Left lobe of liver (tissue), 2 donors: ENCODE measurements at regions not wholly inside any gene's neighbourhood (a gene's known extent, or its start where the extent isn't known, plus 50 kb on each side); places are given as distances from the start of the nearest gene placed in this dataset.

Experiments
- ATAC-seq: fragments of 200-7000 bp; cut with Tn5 transposase; one replicate; pipeline ENCODE4 v1.9.1; 2020; ENCODE audit warnings: mild to moderate bottlenecking, moderate library complexity
- DNase-seq: peaks from one replicate; pipeline ENCODE4 v3.0.0-alpha.2; 2020; ENCODE audit warnings: low spot score
- donor health status: DM: no; HTN: no; CAD: no; lungs with moderate emphysema.
- donor health status: DM: no; HTN: yes; CAD: no.

- DNase-seq: no peak
- no peak for ATAC-seq
Observed at GRCh38 chr4:106687026-106687425, 318.4 kb upstream of the GIMD1 start.

GRCh38 chr4:106681381-106681921, 312.9 kb upstream of the GIMD1 start:
- DNase-seq (no peak), ATAC-seq (no peak)

DNA sequence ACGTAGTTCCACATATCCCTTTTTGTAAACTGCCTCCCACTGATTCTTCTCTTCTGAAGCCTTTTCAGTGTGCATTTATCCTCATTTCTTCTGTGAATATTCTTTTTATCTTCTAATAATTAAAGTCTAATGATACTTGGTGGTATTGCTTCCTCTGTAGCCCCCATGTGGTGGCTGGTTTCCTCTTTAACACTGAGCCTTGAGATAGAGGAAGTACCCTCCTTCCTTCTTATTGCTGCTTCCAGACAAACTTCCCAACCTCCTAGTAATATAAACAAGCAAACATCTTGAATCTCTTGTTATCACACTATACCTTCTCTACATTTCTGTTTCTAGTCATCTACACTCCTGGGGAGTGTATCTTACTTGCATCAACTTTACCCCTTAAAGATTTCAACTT, 310.5 kb upstream of the GIMD1 start:
- DNase-seq: no peak
- no peak for ATAC-seq

- DNase-seq (no peak), ATAC-seq (no peak)
Observed at GRCh38 chr4:106677213-106677612, 308.6 kb upstream of the GIMD1 start.

DNA sequence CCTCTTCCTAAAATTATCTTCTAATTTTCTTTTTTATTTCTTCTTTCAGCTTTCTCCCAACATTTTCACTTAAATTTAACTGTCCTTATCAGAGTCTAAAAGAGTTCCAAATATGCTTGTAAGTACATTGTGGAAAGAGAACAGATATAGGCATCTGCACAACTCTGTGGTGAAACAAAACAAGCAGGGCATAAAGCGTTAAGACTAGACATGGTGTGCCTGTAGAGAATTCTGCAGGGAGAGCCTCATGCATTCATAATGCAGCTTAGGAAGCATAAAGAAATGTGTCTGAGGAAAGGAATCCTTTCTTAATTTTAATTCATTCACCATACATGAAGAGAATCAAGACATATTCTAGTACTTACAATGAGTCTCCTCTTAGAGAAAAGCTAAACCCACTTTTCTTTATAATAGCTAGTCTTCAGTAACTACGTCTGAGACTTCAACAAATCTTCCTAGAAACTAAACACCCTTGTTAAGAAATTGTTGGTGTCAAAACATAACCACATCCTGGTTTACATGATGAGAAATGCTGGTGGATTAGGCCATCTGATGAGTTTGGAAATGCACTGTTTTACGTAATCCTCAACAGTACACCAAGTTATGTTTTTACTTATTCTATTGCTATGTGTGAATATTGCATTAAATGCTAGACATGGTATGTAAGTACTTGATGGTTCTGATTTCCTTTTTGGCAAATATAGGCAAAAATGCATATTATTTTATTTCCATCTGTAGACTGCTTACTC, 307.8 kb upstream of the GIMD1 start:
- ATAC-seq (no peak), DNase-seq (no peak)

DNA sequence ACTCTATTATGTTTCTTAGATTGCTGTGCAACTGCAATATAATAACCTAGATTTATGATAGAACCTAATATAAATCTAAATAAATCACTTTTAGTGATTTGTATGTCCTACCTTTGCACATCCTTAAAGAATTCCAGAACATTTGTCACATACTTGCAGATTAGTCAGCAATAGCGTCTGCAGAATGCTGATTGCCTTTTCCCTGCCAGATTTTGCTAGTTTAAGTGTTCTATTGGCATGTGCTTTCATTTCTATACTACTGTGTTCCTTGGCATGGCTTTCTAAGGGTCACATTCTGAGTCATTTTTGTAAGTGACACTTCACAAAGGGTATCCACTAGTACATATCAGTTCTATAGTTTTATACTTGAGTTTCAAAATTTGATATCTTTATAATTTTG, 303.1 kb upstream of the GIMD1 start:
- ATAC-seq: no peak

DNA sequence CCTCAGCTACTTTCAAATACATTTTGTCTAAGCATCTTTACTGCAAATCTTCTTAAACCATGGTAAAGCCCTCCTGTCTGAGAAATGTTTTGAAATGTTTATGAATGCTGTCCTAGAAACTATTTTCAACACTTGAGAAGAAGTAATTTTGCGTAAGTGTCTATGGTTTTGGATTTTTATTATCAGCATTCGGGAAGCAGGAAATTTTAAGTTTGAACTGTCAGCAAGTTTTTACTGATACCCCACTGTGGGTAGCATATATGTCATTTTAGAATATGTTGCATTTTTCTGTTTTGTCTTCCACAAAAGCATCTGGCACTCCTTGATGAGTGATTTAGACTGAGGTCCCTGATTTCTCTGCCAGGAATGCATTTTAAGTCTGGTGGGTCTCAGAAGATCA, 302.4 kb upstream of the GIMD1 start:
- DNase-seq: no peak
- ATAC-seq: no peak

More for the DNA sequence above, 303.1 kb upstream of the GIMD1 start:
- DNase-seq: no peak

GRCh38 chr4:106659371-106659770, 290.8 kb upstream of the GIMD1 start:
- DNase-seq (no peak), ATAC-seq (no peak)

GRCh38 chr4:106652095-106652494, 283.5 kb upstream of the GIMD1 start:
- ATAC-seq (no peak), DNase-seq (no peak)

GRCh38 chr4:106650701-106651100, 282.1 kb upstream of the GIMD1 start:
- DNase-seq: no peak
- ATAC-seq: no peak

DNA sequence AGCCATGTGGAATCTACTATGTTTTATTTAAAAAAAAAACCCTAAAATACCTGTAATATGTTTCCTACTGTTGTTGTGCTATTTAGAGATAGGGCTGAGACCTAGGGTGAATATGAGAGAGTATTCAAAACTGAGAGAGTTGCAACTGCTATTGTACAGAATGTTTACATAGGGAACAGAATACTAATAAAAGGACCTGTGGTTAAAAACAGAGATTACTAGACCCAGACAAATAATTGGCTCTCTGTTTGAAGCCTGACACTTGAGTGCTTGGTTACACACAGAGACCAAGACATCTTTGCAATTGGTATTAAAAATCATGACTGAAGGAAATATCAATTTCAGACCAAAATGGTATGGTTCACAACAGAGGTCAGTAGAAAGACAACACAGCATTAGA, 278.9 kb upstream of the GIMD1 start:
- ATAC-seq (no peak), DNase-seq (no peak)

- DNase-seq: no peak
- no peak for ATAC-seq
Observed at GRCh38 chr4:106629268-106629625, 260.7 kb upstream of the GIMD1 start.

- ATAC-seq: no peak
Observed at GRCh38 chr4:106628586-106629267, 260.1 kb upstream of the GIMD1 start.

GRCh38 chr4:106627051-106627450, 258.5 kb upstream of the GIMD1 start:
- ATAC-seq (no peak), DNase-seq (no peak)

More at GRCh38 chr4:106628586-106629267, 260.1 kb upstream of the GIMD1 start:
- DNase-seq: no peak

DNA sequence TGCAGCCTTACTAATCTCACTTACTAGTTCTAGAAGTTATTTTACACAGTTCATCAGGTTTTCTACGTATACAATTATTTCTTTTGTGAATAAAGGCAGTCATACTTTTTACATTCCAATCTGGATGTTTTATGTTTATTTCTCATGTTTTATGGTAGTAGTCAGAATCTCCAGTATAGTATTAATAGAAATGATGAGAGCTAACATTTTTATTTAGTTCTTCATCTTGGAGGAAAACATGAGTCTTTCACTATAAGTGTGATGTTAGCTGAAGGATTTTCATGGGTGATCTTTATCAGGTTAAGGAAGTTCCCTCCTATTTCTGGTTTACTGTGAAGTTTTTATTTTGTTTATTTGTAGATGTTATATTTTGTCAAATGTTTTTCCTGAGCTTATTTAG, 256.1 kb upstream of the GIMD1 start:
- no peak for ATAC-seq

GRCh38 chr4:106618956-106619355, 250.4 kb upstream of the GIMD1 start:
- no peak for ATAC-seq

More for the DNA sequence above, 256.1 kb upstream of the GIMD1 start:
- DNase-seq: no peak

GRCh38 chr4:106615961-106616360, 247.4 kb upstream of the GIMD1 start:
- DNase-seq (no peak), ATAC-seq (no peak)

More at GRCh38 chr4:106618956-106619355, 250.4 kb upstream of the GIMD1 start:
- no peak for DNase-seq

- DNase-seq: no peak
- no peak for ATAC-seq
Observed at GRCh38 chr4:106615410-106615945, 246.9 kb upstream of the GIMD1 start.

GRCh38 chr4:106614441-106614840, 245.9 kb upstream of the GIMD1 start:
- DNase-seq (no peak), ATAC-seq (no peak)

GRCh38 chr4:106609917-106610316, 241.3 kb upstream of the GIMD1 start:
- no peak for DNase-seq
- no peak for ATAC-seq

DNA sequence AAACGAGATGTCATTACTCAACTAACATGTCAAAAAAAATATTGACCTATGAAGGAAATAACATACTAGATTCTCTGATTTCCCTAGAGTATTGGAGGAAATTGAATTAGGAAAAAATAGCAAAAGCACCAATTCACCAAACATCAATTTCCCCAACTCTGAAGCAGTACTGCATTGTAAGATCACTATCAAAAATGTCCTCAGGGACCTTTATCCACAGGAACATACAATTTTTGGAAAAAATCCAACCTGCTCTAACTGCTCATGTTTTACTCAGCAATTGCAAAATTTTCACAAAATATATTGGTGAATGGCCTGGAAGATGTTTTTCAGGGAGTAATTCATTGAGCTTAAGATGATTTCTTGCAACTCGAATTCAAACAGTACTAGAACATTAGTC, 239.0 kb upstream of the GIMD1 start:
- no peak for DNase-seq
- no peak for ATAC-seq
